Fibroblast of skin of abdomen (primary cell): ENCODE measurements at regions not wholly inside any gene's neighbourhood (a gene's known extent, or its start where the extent isn't known, plus 50 kb on each side); places are given as distances from the start of the nearest gene placed in this dataset.
"Not testable (repeated sequence)": the region's sequence is repeated elsewhere in the genome, so short reads cannot be mapped to it uniquely, and the experiment has no call there.

Experiments
- DNase-seq: peaks from one replicate; pipeline ENCODE4 v3.0.0-alpha.2; 2013

- no peak for DNase-seq
Observed at GRCh38 chr4:128688033-128688721, 121.3 kb upstream of the JADE1 start.

- DNase-seq = no peak
Observed at GRCh38 chr4:128686810-128687209, 122.7 kb upstream of the JADE1 start.

GRCh38 chr4:128686032-128686465, 123.5 kb upstream of the JADE1 start:
- no peak for DNase-seq

DNA sequence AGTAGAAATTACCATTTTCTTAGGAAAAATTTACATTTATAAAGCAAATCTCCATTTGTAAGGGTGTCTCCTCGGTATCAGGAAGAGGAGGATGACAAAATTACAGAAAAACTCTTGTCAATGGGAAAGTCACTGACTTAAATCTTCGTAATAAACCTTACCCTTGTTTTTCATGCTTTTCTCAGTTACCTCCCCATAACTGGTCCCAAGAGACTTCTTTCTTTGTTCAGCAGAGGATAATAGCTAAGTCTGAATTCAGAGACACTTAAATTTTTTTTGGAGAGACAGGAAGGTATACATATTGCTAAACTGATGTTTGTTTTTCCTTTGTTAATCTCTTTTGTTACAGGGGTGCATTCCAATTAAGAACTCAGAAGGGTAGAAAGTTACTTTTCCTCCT, 125.5 kb upstream of the JADE1 start:
- DNase-seq = no peak

GRCh38 chr4:128682942-128683666, 126.4 kb upstream of the JADE1 start:
- no peak for DNase-seq

DNA sequence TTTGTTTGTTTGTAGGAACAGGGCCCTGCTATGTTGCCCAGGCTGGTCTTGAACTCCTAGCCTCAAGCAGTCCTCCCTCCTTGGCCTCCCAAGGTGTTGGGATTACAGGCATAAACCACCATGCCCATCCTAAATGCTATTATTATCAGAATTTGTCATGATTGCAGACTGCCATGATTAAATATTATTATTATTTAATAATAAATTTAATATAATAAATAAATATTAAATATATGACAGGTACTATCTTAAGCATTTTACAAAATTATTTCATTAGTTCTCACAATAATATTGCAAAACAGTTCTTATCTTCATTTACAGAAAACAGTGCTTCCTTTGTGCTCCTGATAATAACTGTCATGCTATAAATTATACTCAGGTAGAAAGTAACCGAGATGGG, 133.4 kb upstream of the JADE1 start:
- no peak for DNase-seq

- DNase-seq = no peak
Observed at GRCh38 chr4:128675083-128675482, 134.4 kb upstream of the JADE1 start.

DNA sequence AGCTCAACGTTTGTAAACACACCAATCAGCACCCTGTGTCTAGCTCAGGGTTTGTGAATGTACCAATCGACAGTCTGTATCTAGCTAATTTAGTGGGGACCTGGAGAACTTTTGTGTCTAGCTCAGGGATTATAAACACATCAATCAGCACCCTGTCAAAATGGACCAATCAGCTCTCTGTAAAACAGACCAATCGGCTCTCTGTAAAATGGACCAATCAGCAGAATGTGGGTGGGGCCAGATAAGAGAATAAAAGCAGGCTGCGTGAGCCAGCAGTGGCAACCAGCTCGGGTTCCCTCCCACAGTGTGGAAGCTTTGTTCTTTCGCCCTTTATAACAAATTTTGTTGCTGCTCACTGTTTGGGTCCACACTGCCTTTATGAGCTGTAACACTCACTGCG, 136.3 kb upstream of the JADE1 start:
- not testable (repeated sequence) for DNase-seq

- not testable (repeated sequence) for DNase-seq
Observed at GRCh38 chr4:128672596-128672995, 136.9 kb upstream of the JADE1 start.

DNA sequence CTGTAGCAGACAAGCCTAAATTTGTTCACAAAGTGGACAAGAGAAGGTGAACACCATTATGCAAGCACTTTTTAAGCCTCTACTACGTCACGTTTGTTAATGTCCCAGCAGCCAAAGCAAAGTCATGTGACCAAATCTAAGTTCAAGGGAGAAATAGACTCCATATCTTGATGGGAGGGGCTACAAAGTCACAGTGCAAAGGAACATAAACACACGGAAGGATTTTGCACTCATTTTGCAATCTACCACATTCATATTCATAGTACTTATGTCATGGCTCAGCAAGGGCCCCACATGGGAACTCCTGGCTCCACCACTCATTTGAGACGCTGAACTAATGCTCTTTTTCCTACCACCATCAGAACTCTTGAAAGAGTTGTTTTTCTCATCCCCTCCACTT, 139.0 kb upstream of the JADE1 start:
- no peak for DNase-seq

GRCh38 chr4:128668566-128668965, 140.9 kb upstream of the JADE1 start:
- no peak for DNase-seq

DNA sequence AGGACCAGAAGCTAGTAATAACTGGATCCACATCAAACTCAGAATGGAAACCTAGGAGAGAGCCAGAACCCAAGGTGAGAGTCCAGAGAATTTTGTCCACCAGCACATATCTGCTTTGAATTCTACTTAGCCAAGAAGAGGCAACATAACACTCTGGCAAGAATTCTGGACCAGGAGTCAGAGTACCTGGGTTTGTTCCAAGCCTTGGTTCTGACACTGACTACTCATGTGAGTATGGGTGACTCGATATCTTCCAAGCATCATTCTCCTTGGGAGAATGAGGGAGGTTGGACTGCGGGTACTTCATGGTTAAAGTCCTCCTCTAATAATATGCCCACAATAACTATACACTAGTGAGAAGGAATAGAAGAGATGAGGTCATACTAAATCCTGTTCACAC, 144.0 kb upstream of the JADE1 start:
- no peak for DNase-seq

- DNase-seq = no peak
Observed at GRCh38 chr4:128663325-128663724, 146.2 kb upstream of the JADE1 start.

DNA sequence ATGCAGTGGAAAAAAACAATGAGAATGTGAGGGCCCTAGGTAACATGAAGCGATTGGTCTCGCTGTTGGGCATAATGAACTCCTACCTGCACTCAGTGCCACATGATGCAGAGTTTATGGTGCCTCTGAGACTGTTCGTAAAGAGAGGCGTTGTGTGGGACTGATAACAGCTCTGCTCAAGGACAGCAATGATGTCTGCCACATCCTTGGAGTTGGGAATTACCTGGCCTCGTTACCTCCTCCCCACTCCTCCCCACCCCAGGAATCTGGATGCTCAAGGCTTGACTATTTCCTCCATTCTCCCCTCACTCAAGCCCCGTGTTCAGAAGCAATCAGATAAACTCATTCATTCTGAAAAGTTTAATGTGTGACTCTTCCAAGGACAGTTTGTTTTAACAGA, 148.0 kb upstream of the JADE1 start:
- no peak for DNase-seq

GRCh38 chr4:128660361-128661215, 148.9 kb upstream of the JADE1 start:
- DNase-seq = peak; percentile 32

DNA sequence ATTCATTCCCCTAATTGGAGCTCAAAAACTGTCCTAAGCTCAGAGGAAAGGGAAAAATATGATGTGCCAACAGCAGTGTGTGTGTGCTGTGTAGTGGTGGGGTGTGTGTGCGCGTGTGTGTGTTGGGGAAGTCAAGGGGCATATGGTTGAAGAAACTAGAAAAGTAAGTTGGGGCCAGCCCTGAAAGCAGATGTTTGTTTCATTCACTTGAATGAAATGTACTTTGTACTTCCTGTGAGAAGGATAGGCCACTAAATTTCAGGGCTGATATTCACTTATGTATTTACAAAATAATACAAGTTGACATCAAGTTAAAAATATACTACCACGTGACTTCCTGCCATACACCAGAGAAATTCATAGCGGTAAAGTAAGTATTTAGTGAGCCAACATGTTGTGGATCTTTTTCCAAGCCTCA, 151.3 kb upstream of the JADE1 start:
- DNase-seq = peak; percentile 21

DNA sequence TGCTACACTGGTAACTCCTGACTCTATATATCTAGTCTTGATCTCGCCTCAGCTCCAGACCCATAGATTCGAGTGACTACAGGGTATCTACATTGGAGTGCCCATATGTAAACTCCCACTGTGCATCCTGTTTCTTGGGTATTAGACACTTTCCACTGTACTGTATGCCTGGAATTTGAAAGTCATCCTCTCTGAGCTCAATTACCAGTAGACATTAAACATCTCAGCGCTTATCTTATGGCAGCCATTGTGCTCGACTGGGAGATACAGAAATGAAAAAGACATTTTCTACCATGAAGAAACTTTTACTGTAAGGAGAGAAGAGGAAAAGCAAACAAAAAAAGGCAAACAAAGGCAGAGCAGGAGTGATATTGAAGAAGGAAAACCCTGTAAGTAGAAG, 151.9 kb upstream of the JADE1 start:
- no peak for DNase-seq

DNA sequence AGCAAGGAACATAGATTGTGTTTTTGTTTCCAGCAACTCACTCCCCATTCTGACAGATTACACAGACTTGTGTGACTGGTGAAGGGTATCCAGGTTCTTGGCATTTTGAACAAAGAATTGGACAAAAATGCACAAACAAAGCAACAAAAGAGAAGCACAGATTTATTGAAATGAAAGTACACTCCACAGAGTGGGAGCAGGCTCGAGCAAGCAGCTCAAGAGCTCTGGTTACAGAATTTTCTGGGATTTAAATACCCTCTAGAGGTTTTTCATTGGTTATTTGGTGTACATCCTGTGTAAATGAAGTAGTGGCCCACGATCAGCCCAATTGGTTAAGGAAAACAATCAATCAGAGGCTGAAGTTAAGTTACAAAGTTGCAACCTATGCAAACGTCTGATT, 155.0 kb upstream of the JADE1 start:
- DNase-seq = no peak

GRCh38 chr4:128653527-128654444, 155.7 kb upstream of the JADE1 start:
- peak; percentile 60 for DNase-seq

DNA sequence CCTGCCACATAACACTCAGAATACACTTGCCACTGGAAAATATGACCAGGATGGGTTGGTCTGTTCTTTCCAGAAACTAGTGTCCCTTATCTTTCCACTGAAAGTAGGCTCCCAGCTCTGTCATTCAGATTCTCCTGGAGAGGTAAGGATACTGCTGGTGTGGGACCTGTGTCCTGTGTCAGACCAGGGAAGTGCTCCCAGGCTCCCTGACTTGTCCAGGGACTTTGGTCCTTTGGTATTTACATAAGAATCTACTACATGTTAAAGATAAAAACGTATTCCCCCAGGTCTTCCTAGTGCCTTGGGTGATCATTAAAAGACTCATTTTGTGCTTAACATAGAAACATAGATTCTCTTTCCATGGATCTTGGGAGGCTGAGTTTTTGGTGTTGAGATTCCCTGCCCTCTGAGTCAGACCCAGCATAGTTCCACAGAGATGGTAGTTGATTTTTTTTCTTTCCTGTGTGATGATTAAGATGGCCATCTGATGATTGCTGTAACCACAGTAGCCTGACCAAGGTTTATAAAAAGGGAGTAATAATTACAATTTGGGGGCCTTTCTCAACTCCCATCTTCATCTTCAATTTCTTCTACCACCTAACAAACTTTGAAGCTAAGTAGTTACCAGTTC, 159.8 kb upstream of the JADE1 start:
- DNase-seq = peak; percentile 73

DNA sequence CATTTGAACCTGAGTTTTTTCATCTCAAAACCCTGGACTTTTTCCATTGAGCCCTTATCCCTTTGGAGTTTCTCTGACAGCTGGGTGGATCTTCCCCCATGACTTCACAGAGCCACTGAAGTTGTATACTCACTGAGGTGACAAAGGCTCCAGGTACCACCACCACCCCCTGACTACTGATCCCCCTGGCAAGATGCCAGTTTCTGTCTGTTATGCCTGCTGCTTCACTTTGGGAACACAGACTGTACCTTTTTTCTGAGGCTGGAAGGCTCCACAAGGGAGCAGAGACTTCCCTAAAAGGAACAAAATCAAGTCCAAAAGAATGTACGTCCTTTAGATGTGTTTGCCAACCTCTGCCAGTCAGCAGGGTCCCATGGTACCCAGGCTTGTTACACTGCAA, 160.3 kb upstream of the JADE1 start:
- DNase-seq = no peak

- no peak for DNase-seq
Observed at GRCh38 chr4:128648021-128648420, 161.5 kb upstream of the JADE1 start.
